ENCODE measurements at regions not wholly inside any gene's neighbourhood (a gene's known extent, or its start where the extent isn't known, plus 50 kb on each side); places are given as distances from the start of the nearest gene placed in this dataset.

GRCh38 chr4:11611868-11612267 lies 183.2 kb upstream of the HS3ST1 start:
- H3K4me1 ChIP-seq (ENCODE audit: control insufficient read depth, insufficient read depth, low read length), result no peaks in the 10 kb centered on the region
- H3K9ac ChIP-seq (ENCODE audit: low read depth, low read length), result no peak overlapping the region
- no peak overlapping the region for H3K4me2 ChIP-seq (ENCODE audit: low read length)
- no peaks in the 10 kb centered on the region for H3K36me3 ChIP-seq (ENCODE audit: insufficient read depth, low read length)
- no peaks in the 10 kb centered on the region for H3K9me3 ChIP-seq (replicated peaks; ENCODE audit: low read length)
- H3K4me3 ChIP-seq (ENCODE audit: low read length), result no peak overlapping the region
- H3K27me3 ChIP-seq (ENCODE audit: control insufficient read depth, insufficient read depth, low read length), result no peaks in the 10 kb centered on the region

GRCh38 chr4:11609751-11610150 lies 181.1 kb upstream of the HS3ST1 start:
- Histone ChIP-seq H3K9me3 (replicated peaks; ENCODE audit: low read length) (no peaks in the 10 kb centered on the region), H3K4me2 (ENCODE audit: low read length) (no peak overlapping the region), H3K4me3 (ENCODE audit: low read length) (no peak overlapping the region), H3K4me1 (ENCODE audit: control insufficient read depth, insufficient read depth, low read length) (no peaks in the 10 kb centered on the region), H3K9ac (ENCODE audit: low read depth, low read length) (no peak overlapping the region), H3K36me3 (ENCODE audit: insufficient read depth, low read length) (no peaks in the 10 kb centered on the region), H3K27me3 (ENCODE audit: control insufficient read depth, insufficient read depth, low read length) (no peaks in the 10 kb centered on the region)

- Histone ChIP-seq H3K9me3 (replicated peaks; ENCODE audit: low read length) (no peaks in the 10 kb centered on the region), H3K36me3 (ENCODE audit: insufficient read depth, low read length) (no peaks in the 10 kb centered on the region), H3K4me1 (ENCODE audit: control insufficient read depth, insufficient read depth, low read length) (no peaks in the 10 kb centered on the region), H3K4me2 (ENCODE audit: low read length) (no peak overlapping the region), H3K4me3 (ENCODE audit: low read length) (no peak overlapping the region), H3K27me3 (ENCODE audit: control insufficient read depth, insufficient read depth, low read length) (no peaks in the 10 kb centered on the region), H3K9ac (ENCODE audit: low read depth, low read length) (no peak overlapping the region)
Measured at GRCh38 chr4:11608992-11609391, 180.3 kb upstream of the HS3ST1 start.

- H3K4me2 ChIP-seq (ENCODE audit: low read length), result no peak overlapping the region
- H3K9ac ChIP-seq (ENCODE audit: low read depth, low read length), result no peak overlapping the region
- no peaks in the 10 kb centered on the region for H3K27me3 ChIP-seq (ENCODE audit: control insufficient read depth, insufficient read depth, low read length)
- H3K9me3 ChIP-seq (replicated peaks; ENCODE audit: low read length), result no peaks in the 10 kb centered on the region
- no peak overlapping the region for H3K4me3 ChIP-seq (ENCODE audit: low read length)
- H3K4me1 ChIP-seq (ENCODE audit: control insufficient read depth, insufficient read depth, low read length), result no peaks in the 10 kb centered on the region
- H3K36me3 ChIP-seq (ENCODE audit: insufficient read depth, low read length), result no peaks in the 10 kb centered on the region
Measured at GRCh38 chr4:11606078-11606477, 177.4 kb upstream of the HS3ST1 start.

GRCh38 chr4:11605597-11605996 lies 176.9 kb upstream of the HS3ST1 start:
- no peak overlapping the region for H3K9ac ChIP-seq (ENCODE audit: low read depth, low read length)
- H3K27me3 ChIP-seq (ENCODE audit: control insufficient read depth, insufficient read depth, low read length), result no peaks in the 10 kb centered on the region
- H3K9me3 ChIP-seq (replicated peaks; ENCODE audit: low read length), result no peaks in the 10 kb centered on the region
- no peaks in the 10 kb centered on the region for H3K4me1 ChIP-seq (ENCODE audit: control insufficient read depth, insufficient read depth, low read length)
- no peaks in the 10 kb centered on the region for H3K36me3 ChIP-seq (ENCODE audit: insufficient read depth, low read length)
- H3K4me2 ChIP-seq (ENCODE audit: low read length), result no peak overlapping the region
- no peak overlapping the region for H3K4me3 ChIP-seq (ENCODE audit: low read length)

- no peak overlapping the region for H3K4me3 ChIP-seq (ENCODE audit: low read length)
- H3K4me1 ChIP-seq (ENCODE audit: control insufficient read depth, insufficient read depth, low read length), result no peaks in the 10 kb centered on the region
- H3K9ac ChIP-seq (ENCODE audit: low read depth, low read length), result no peak overlapping the region
- H3K27me3 ChIP-seq (ENCODE audit: control insufficient read depth, insufficient read depth, low read length), result no peaks in the 10 kb centered on the region
- no peaks in the 10 kb centered on the region for H3K9me3 ChIP-seq (replicated peaks; ENCODE audit: low read length)
- no peak overlapping the region for H3K4me2 ChIP-seq (ENCODE audit: low read length)
- H3K36me3 ChIP-seq (ENCODE audit: insufficient read depth, low read length), result no peaks in the 10 kb centered on the region
Measured at GRCh38 chr4:11604821-11605220, 176.1 kb upstream of the HS3ST1 start.

- no peaks in the 10 kb centered on the region for H3K4me1 ChIP-seq (ENCODE audit: control insufficient read depth, insufficient read depth, low read length)
- no peak overlapping the region for H3K4me3 ChIP-seq (ENCODE audit: low read length)
- H3K27me3 ChIP-seq (ENCODE audit: control insufficient read depth, insufficient read depth, low read length), result no peaks in the 10 kb centered on the region
- H3K36me3 ChIP-seq (ENCODE audit: insufficient read depth, low read length), result no peaks in the 10 kb centered on the region
- no peaks in the 10 kb centered on the region for H3K9me3 ChIP-seq (replicated peaks; ENCODE audit: low read length)
- no peak overlapping the region for H3K9ac ChIP-seq (ENCODE audit: low read depth, low read length)
- no peak overlapping the region for H3K4me2 ChIP-seq (ENCODE audit: low read length)
Measured at GRCh38 chr4:11603591-11604194, 175.0 kb upstream of the HS3ST1 start.

GRCh38 chr4:11602606-11603340 lies 174.1 kb upstream of the HS3ST1 start:
- Histone ChIP-seq H3K4me2 (ENCODE audit: low read length) (no peak overlapping the region), H3K9ac (ENCODE audit: low read depth, low read length) (no peak overlapping the region), H3K36me3 (ENCODE audit: insufficient read depth, low read length) (no peaks in the 10 kb centered on the region), H3K27me3 (ENCODE audit: control insufficient read depth, insufficient read depth, low read length) (no peaks in the 10 kb centered on the region), H3K4me1 (ENCODE audit: control insufficient read depth, insufficient read depth, low read length) (no peaks in the 10 kb centered on the region), H3K9me3 (replicated peaks; ENCODE audit: low read length) (no peaks in the 10 kb centered on the region), H3K4me3 (ENCODE audit: low read length) (no peak overlapping the region)

GRCh38 chr4:11599064-11599463 lies 170.4 kb upstream of the HS3ST1 start:
- H3K27me3 ChIP-seq (ENCODE audit: control insufficient read depth, insufficient read depth, low read length), result no peaks in the 10 kb centered on the region
- no peak overlapping the region for H3K4me2 ChIP-seq (ENCODE audit: low read length)
- no peaks in the 10 kb centered on the region for H3K4me1 ChIP-seq (ENCODE audit: control insufficient read depth, insufficient read depth, low read length)
- no peak overlapping the region for H3K4me3 ChIP-seq (ENCODE audit: low read length)
- H3K9me3 ChIP-seq (replicated peaks; ENCODE audit: low read length), result no peaks in the 10 kb centered on the region
- no peak overlapping the region for H3K9ac ChIP-seq (ENCODE audit: low read depth, low read length)
- H3K36me3 ChIP-seq (ENCODE audit: insufficient read depth, low read length), result no peaks in the 10 kb centered on the region

- Histone ChIP-seq H3K4me3 (ENCODE audit: low read length) (no peak overlapping the region), H3K9ac (ENCODE audit: low read depth, low read length) (no peak overlapping the region), H3K27me3 (ENCODE audit: control insufficient read depth, insufficient read depth, low read length) (no peaks in the 10 kb centered on the region), H3K4me2 (ENCODE audit: low read length) (no peak overlapping the region), H3K4me1 (ENCODE audit: control insufficient read depth, insufficient read depth, low read length) (no peaks in the 10 kb centered on the region), H3K9me3 (replicated peaks; ENCODE audit: low read length) (no peaks in the 10 kb centered on the region), H3K36me3 (ENCODE audit: insufficient read depth, low read length) (no peaks in the 10 kb centered on the region)
Measured at GRCh38 chr4:11598591-11598990, 169.9 kb upstream of the HS3ST1 start.

- Histone ChIP-seq H3K4me3 (ENCODE audit: low read length) (no peak overlapping the region), H3K4me2 (ENCODE audit: low read length) (no peak overlapping the region), H3K36me3 (ENCODE audit: insufficient read depth, low read length) (no peaks in the 10 kb centered on the region), H3K4me1 (ENCODE audit: control insufficient read depth, insufficient read depth, low read length) (no peaks in the 10 kb centered on the region), H3K9me3 (replicated peaks; ENCODE audit: low read length) (no peaks in the 10 kb centered on the region), H3K9ac (ENCODE audit: low read depth, low read length) (no peak overlapping the region), H3K27me3 (ENCODE audit: control insufficient read depth, insufficient read depth, low read length) (no peaks in the 10 kb centered on the region)
Measured at GRCh38 chr4:11597506-11597905, 168.8 kb upstream of the HS3ST1 start.

- no peaks in the 10 kb centered on the region for H3K36me3 ChIP-seq (ENCODE audit: insufficient read depth, low read length)
- H3K9me3 ChIP-seq (replicated peaks; ENCODE audit: low read length), result no peaks in the 10 kb centered on the region
- no peak overlapping the region for H3K4me3 ChIP-seq (ENCODE audit: low read length)
- no peaks in the 10 kb centered on the region for H3K4me1 ChIP-seq (ENCODE audit: control insufficient read depth, insufficient read depth, low read length)
- no peak overlapping the region for H3K4me2 ChIP-seq (ENCODE audit: low read length)
- no peak overlapping the region for H3K9ac ChIP-seq (ENCODE audit: low read depth, low read length)
- no peaks in the 10 kb centered on the region for H3K27me3 ChIP-seq (ENCODE audit: control insufficient read depth, insufficient read depth, low read length)
Measured at GRCh38 chr4:11596989-11597388, 168.3 kb upstream of the HS3ST1 start.
